Small intestine (tissue), 7 donors: ENCODE measurements at regions not wholly inside any gene's neighbourhood (a gene's known extent, or its start where the extent isn't known, plus 50 kb on each side); places are given as distances from the start of the nearest gene placed in this dataset.

Experiments
- DNase-seq, 2 donors: peaks; one replicate each; pipeline versions ENCODE4 v3.0.0 to v3.0.0-alpha.2; 2013
- FAIRE-seq: peaks from 2 replicates; lab custom pipeline; 2012; peaks lifted over from hg19 to GRCh38; lab: Jason Lieb, UNC
- H3K27ac ChIP-seq, 3 donors: one replicate each; pipeline ENCODE4 v1.5.1; 2013; ENCODE audit warnings: low read length in 2 of 3, mild to moderate bottlenecking in 2 of 3, control low read depth in 1 of 3, inconsistent platforms in 1 of 3, low read depth in 1 of 3, moderate library complexity in 1 of 3
- H3K27me3 ChIP-seq, 3 donors: one replicate each; pipeline ENCODE4 v1.6.1; 2013; ENCODE audit warnings: low read length in 3 of 3, inconsistent platforms in 1 of 3; ENCODE audit not compliant: control insufficient read depth in 3 of 3, insufficient read depth in 3 of 3
- H3K36me3 ChIP-seq, 3 donors: one replicate each; pipeline ENCODE4 v1.6.1; 2013; ENCODE audit warnings: low read length in 3 of 3, inconsistent platforms in 1 of 3, low read depth in 1 of 3, mild to moderate bottlenecking in 1 of 3, moderate library complexity in 1 of 3; ENCODE audit not compliant: control insufficient read depth in 3 of 3, insufficient read depth in 2 of 3
- H3K4me1 ChIP-seq, 3 donors: one replicate each; pipeline ENCODE4 v1.6.1; 2013; ENCODE audit warnings: low read length in 2 of 3, inconsistent platforms in 1 of 3, low read depth in 1 of 3, mild to moderate bottlenecking in 1 of 3, moderate library complexity in 1 of 3; ENCODE audit not compliant: control insufficient read depth in 3 of 3, insufficient read depth in 2 of 3
- H3K4me3 ChIP-seq, 3 donors: one replicate each; pipeline ENCODE4 v1.5.1; 2013; ENCODE audit warnings: low read length in 3 of 3, control low read depth in 1 of 3, inconsistent platforms in 1 of 3, low read depth in 1 of 3, mild to moderate bottlenecking in 1 of 3, moderate library complexity in 1 of 3
- H3K9me3 ChIP-seq, 2 donors: one replicate each; pipeline ENCODE4 v1.6.1; 2013; ENCODE audit warnings: low read depth in 1 of 2, low read length in 1 of 2; ENCODE audit not compliant: control insufficient read depth in 2 of 2, insufficient read depth in 1 of 2
- WGBS, 3 donors: extraction: QIAGEN DNeasy Blood & Tissue Kit; methylation state at CpG; one replicate each; pipeline ENCODE4 v1.1.7; 2013; 5-methylcytosine and 5-hydroxymethylcytosine counted together
- donor health status: healthy with polysubstance abuse.
- donor health status: control.
- donor health status: control.
- donor health status: Bipolar disorder and iron deficiency.
- donor health status: healthy.

- no peak for FAIRE-seq
- DNase-seq, result no peak
These were observed 331.8 kb downstream of the HACE1 start for GRCh38 chr6:104527761-104528415.

GRCh38 chr6:104527311-104527710 is 332.4 kb downstream of the HACE1 start:
- peaks cover 0 to 3% (median 0%) of the 10 kb centered on the region in 3 donors for H3K27me3 ChIP-seq
- no peak overlapping the region for H3K27ac ChIP-seq
- peaks cover 3 to 12% (median 3%) of the 10 kb centered on the region in 3 donors for H3K4me1 ChIP-seq
- 56 to 86% (median 68%) methylated on average over 7 of the region's 7 CpGs for WGBS, 3 donors
- no peaks in the 10 kb centered on the region for H3K36me3 ChIP-seq
- FAIRE-seq, result no peak
- H3K4me3 ChIP-seq, result no peak overlapping the region
- no peaks in the 10 kb centered on the region for H3K9me3 ChIP-seq
- DNase-seq, result no peak

More at GRCh38 chr6:104527761-104528415, 331.8 kb downstream of the HACE1 start:
- Histone ChIP-seq H3K36me3 (no peaks in the 10 kb centered on the region), H3K4me1 (peaks cover 3 to 12% (median 3%) of the 10 kb centered on the region in 3 donors), H3K4me3 (no peak overlapping the region), H3K9me3 (no peaks in the 10 kb centered on the region), H3K27ac (no peak overlapping the region), H3K27me3 (peaks cover 0 to 3% (median 0%) of the 10 kb centered on the region in 3 donors)
- 73 to 86% (median 84%) methylated on average over 10 of the region's 10 CpGs for WGBS, 3 donors

GRCh38 chr6:104526376-104526775 is 333.3 kb downstream of the HACE1 start:
- no peak for FAIRE-seq
- 12 to 35% (median 20%) methylated on average over 6 of the region's 6 CpGs for WGBS, 3 donors
- peak overlapping the region in 1 of 3 donors; percentile 18 for H3K27ac ChIP-seq
- no peaks in the 10 kb centered on the region for H3K9me3 ChIP-seq
- H3K4me3 ChIP-seq, result no peak overlapping the region
- H3K4me1 ChIP-seq, result peaks cover 3 to 12% (median 3%) of the 10 kb centered on the region in 3 donors
- peak; percentile 69 to 71 for DNase-seq
- H3K36me3 ChIP-seq, result no peaks in the 10 kb centered on the region
- peaks cover 0 to 3% (median 0%) of the 10 kb centered on the region in 3 donors for H3K27me3 ChIP-seq

GRCh38 chr6:104525677-104526322 is 333.9 kb downstream of the HACE1 start:
- H3K27ac ChIP-seq, result no peak overlapping the region
- peaks cover 3 to 12% (median 3%) of the 10 kb centered on the region in 3 donors for H3K4me1 ChIP-seq
- FAIRE-seq, result no peak
- no peak overlapping the region for H3K4me3 ChIP-seq
- no peaks in the 10 kb centered on the region for H3K36me3 ChIP-seq
- DNase-seq, result peak; percentile 76 to 77
- peaks cover 0 to 3% (median 0%) of the 10 kb centered on the region in 3 donors for H3K27me3 ChIP-seq
- no peaks in the 10 kb centered on the region for H3K9me3 ChIP-seq
- 4 to 17% (median 7%) methylated on average over 15 of the region's 15 CpGs for WGBS, 3 donors

- H3K36me3 ChIP-seq, result no peaks in the 10 kb centered on the region
- DNase-seq (no peak), FAIRE-seq (no peak)
- H3K27me3 ChIP-seq, result no peaks in the 10 kb centered on the region
- peaks cover 3 to 12% (median 3%) of the 10 kb centered on the region in 3 donors for H3K4me1 ChIP-seq
- H3K27ac ChIP-seq, result no peak overlapping the region
- WGBS, 3 donors, result 79 to 91% (median 82%) methylated on average over 6 of the region's 6 CpGs
- H3K9me3 ChIP-seq, result no peaks in the 10 kb centered on the region
- H3K4me3 ChIP-seq, result no peak overlapping the region
These were observed 337.2 kb downstream of the HACE1 start for GRCh38 chr6:104522533-104522932.

GRCh38 chr6:104521176-104521575 is 338.5 kb downstream of the HACE1 start:
- Histone ChIP-seq H3K36me3 (no peaks in the 10 kb centered on the region), H3K9me3 (no peaks in the 10 kb centered on the region), H3K27me3 (no peaks in the 10 kb centered on the region), H3K4me1 (peaks cover 0 to 5% (median 3%) of the 10 kb centered on the region in 3 donors), H3K4me3 (no peak overlapping the region), H3K27ac (no peak overlapping the region)
- WGBS, 3 donors, result 67 to 84% (median 83%) methylated on average over 3 of the region's 3 CpGs
- no peak for FAIRE-seq
- no peak for DNase-seq

- Histone ChIP-seq H3K27ac (no peak overlapping the region), H3K4me3 (no peak overlapping the region), H3K36me3 (no peaks in the 10 kb centered on the region), H3K9me3 (no peaks in the 10 kb centered on the region), H3K4me1 (no peaks in the 10 kb centered on the region), H3K27me3 (no peaks in the 10 kb centered on the region)
- DNase-seq, result no peak
- FAIRE-seq, result no peak
- WGBS, 3 donors, result 75 to 85% (median 82%) methylated on average over 4 of the region's 4 CpGs
These were observed 340.2 kb downstream of the HACE1 start for GRCh38 chr6:104519566-104519965.

GRCh38 chr6:104509355-104509754 is 350.4 kb downstream of the HACE1 start:
- no peak overlapping the region for H3K27ac ChIP-seq
- H3K9me3 ChIP-seq, result no peaks in the 10 kb centered on the region
- no peaks in the 10 kb centered on the region for H3K27me3 ChIP-seq
- 18 to 63% (median 35%) methylated on average over 3 of the region's 3 CpGs for WGBS, 3 donors
- DNase-seq, result no peak
- FAIRE-seq, result no peak
- no peaks in the 10 kb centered on the region for H3K36me3 ChIP-seq
- no peak overlapping the region for H3K4me3 ChIP-seq
- no peaks in the 10 kb centered on the region for H3K4me1 ChIP-seq
